ENCODE measurements at regions not wholly inside any gene's neighbourhood (a gene's known extent, or its start where the extent isn't known, plus 50 kb on each side); places are given as distances from the start of the nearest gene placed in this dataset.

- no peak for TF ChIP-seq CHD7 (IDR thresholded peaks at IDR 0.05; ENCODE audit: insufficient replicate concordance, low read length)
- no peak for TF ChIP-seq RBBP5 (IDR thresholded peaks at IDR 0.05; ENCODE audit: borderline replicate concordance, low read depth, low read length)
- TF ChIP-seq CBX8 (IDR thresholded peaks at IDR 0.05; ENCODE audit: borderline replicate concordance, low read depth, low read length): no peak
- TF ChIP-seq POU5F1 (IDR thresholded peaks at IDR 0.05; ENCODE audit: low read depth, low read length): no peak
- TF ChIP-seq BACH1 (IDR thresholded peaks at IDR 0.05; ENCODE audit: low read length): no peak
- TF ChIP-seq FOSL1 (IDR thresholded peaks at IDR 0.05; ENCODE audit: insufficient read depth, low read depth, low read length): no peak
Measured at GRCh38 chr16:19940195-19940594, 55.5 kb upstream of the GPRC5B start (continued).

Data from H1 (cell line).